Lung (tissue), 11 donors: ENCODE measurements at regions not wholly inside any gene's neighbourhood (a gene's known extent, or its start where the extent isn't known, plus 50 kb on each side); places are given as distances from the start of the nearest gene placed in this dataset.

ENCODE experiments used
- ATAC-seq: fragments of 200-7000 bp; cut with Tn5 transposase; one replicate; pipeline ENCODE4 v1.9.1; 2020; ENCODE audit warnings: moderate number of reproducible peaks; ENCODE audit not compliant: insufficient read depth, low FRiP score
- DNase-seq, 3 donors: peaks; one replicate each; pipeline ENCODE4 v3.0.0-alpha.2; 2013 to 2017
- H3K27ac ChIP-seq, 2 donors: one replicate each; pipeline ENCODE4 v1.5.1; 2013; ENCODE audit warnings: mild to moderate bottlenecking in 2 of 2, moderate library complexity in 2 of 2, control low read depth in 1 of 2, inconsistent platforms in 1 of 2, low read depth in 1 of 2, low read length in 1 of 2
- H3K27me3 ChIP-seq, 3 donors: one replicate each; pipeline ENCODE4 v1.5.1; 2013; ENCODE audit warnings: low read length in 2 of 3; ENCODE audit not compliant: control insufficient read depth in 3 of 3, insufficient read depth in 3 of 3
- H3K36me3 ChIP-seq, 4 donors: one replicate each; pipeline ENCODE4 v1.5.1; 2013; ENCODE audit warnings: low read length in 4 of 4, mild to moderate bottlenecking in 1 of 4, moderate library complexity in 1 of 4; ENCODE audit not compliant: control insufficient read depth in 4 of 4, insufficient read depth in 4 of 4
- H3K4me1 ChIP-seq, 5 donors: one replicate each; pipeline ENCODE4 v1.5.1; 2013; ENCODE audit warnings: low read length in 5 of 5, mild to moderate bottlenecking in 2 of 5, moderate library complexity in 1 of 5; ENCODE audit not compliant: control insufficient read depth in 5 of 5, insufficient read depth in 5 of 5
- H3K4me3 ChIP-seq: one replicate; pipeline ENCODE4 v1.5.1; 2013; ENCODE audit warnings: mild to moderate bottlenecking, control low read depth, moderate library complexity
- H3K9ac ChIP-seq, 2 donors: one replicate each; pipeline ENCODE4 v1.5.1; 2013; ENCODE audit warnings: low read length in 2 of 2, control low read depth in 1 of 2; ENCODE audit not compliant: insufficient read depth in 1 of 2
- H3K9me3 ChIP-seq, 4 donors: one replicate each; pipeline ENCODE4 v1.5.1; 2013; ENCODE audit warnings: low read length in 3 of 4, mild to moderate bottlenecking in 1 of 4, moderate library complexity in 1 of 4; ENCODE audit not compliant: control insufficient read depth in 4 of 4, insufficient read depth in 3 of 4
- CTCF ChIP-seq: IDR thresholded peaks from 2 replicates; pipeline ENCODE4 v1.5.1; 2012; ENCODE audit warnings: mild to moderate bottlenecking; ENCODE audit errors: control extremely low read depth, extremely low read depth
- WGBS, 2 donors: extraction: QIAGEN DNeasy Blood & Tissue Kit; methylation state at CpG; one replicate each; pipeline ENCODE4 v1.1.7; 2013; 5-methylcytosine and 5-hydroxymethylcytosine counted together
- donor health status: control.
- donor health status: control.
- donor health status: Bipolar disorder and iron deficiency.
- donor health status: healthy.
- donor health status: DM: yes; HTN: yes; CAD: no.

GRCh38 chr2:40646642-40647041, 194.8 kb upstream of the SLC8A1 start:
- ATAC-seq (no peak), DNase-seq (no peak)
- Histone ChIP-seq H3K9me3 (no peaks in the 10 kb centered on the region), H3K27ac (no peak overlapping the region), H3K36me3 (no peaks in the 10 kb centered on the region), H3K4me1 (no peaks in the 10 kb centered on the region), H3K4me3 (no peak overlapping the region), H3K9ac (no peak overlapping the region), H3K27me3 (peaks cover 0 to 3% (median 0%) of the 10 kb centered on the region in 3 donors)
- TF ChIP-seq CTCF, result no peak
- WGBS, 2 donors, result 94 to 100% methylated on average over 2 of the region's 2 CpGs

GRCh38 chr2:40652155-40652554, 200.3 kb upstream of the SLC8A1 start:
- H3K36me3 ChIP-seq, result no peaks in the 10 kb centered on the region
- no peak for TF ChIP-seq CTCF
- H3K27ac ChIP-seq, result no peak overlapping the region
- WGBS, 2 donors, result 90 to 96% methylated on average over 5 of the region's 5 CpGs
- DNase-seq (no peak), ATAC-seq (no peak)
- H3K9me3 ChIP-seq, result no peaks in the 10 kb centered on the region
- peaks cover 0 to 3% (median 0%) of the 10 kb centered on the region in 3 donors for H3K27me3 ChIP-seq
- no peak overlapping the region for H3K9ac ChIP-seq
- H3K4me3 ChIP-seq, result no peak overlapping the region
- no peaks in the 10 kb centered on the region for H3K4me1 ChIP-seq

- no peak overlapping the region for H3K4me3 ChIP-seq
- TF ChIP-seq CTCF, result no peak
- peaks cover 0 to 3% (median 0%) of the 10 kb centered on the region in 3 donors for H3K27me3 ChIP-seq
- H3K4me1 ChIP-seq, result no peaks in the 10 kb centered on the region
- 81 to 88% methylated on average over 3 of the region's 3 CpGs for WGBS, 2 donors
- H3K9ac ChIP-seq, result no peak overlapping the region
- ATAC-seq (no peak), DNase-seq (no peak)
- H3K36me3 ChIP-seq, result no peaks in the 10 kb centered on the region
- H3K27ac ChIP-seq, result no peak overlapping the region
- no peaks in the 10 kb centered on the region for H3K9me3 ChIP-seq
Observed at GRCh38 chr2:40653829-40654228, 201.9 kb upstream of the SLC8A1 start.

- H3K9me3 ChIP-seq, result no peaks in the 10 kb centered on the region
- H3K9ac ChIP-seq, result no peak overlapping the region
- no peak overlapping the region for H3K4me3 ChIP-seq
- DNase-seq (no peak), ATAC-seq (no peak)
- WGBS, 2 donors, result 22 to 59% methylated on average over 1 of the region's 1 CpG
- H3K27ac ChIP-seq, result no peak overlapping the region
- no peaks in the 10 kb centered on the region for H3K4me1 ChIP-seq
- peaks cover 0 to 2% (median 0%) of the 10 kb centered on the region in 3 donors for H3K27me3 ChIP-seq
- TF ChIP-seq CTCF, result no peak
- no peaks in the 10 kb centered on the region for H3K36me3 ChIP-seq
Observed at GRCh38 chr2:40654346-40654745, 202.5 kb upstream of the SLC8A1 start.
